HG02642 (cell line): ENCODE measurements at regions not wholly inside any gene's neighbourhood (a gene's known extent, or its start where the extent isn't known, plus 50 kb on each side); places are given as distances from the start of the nearest gene placed in this dataset.
"Not testable (repeated sequence)": the region's sequence is repeated elsewhere in the genome, so short reads cannot be mapped to it uniquely, and the experiment has no call there.

ENCODE experiments used
- ATAC-seq: cut with Tn5 transposase; IDR thresholded peaks from one replicate; pipeline ENCODE4 v1.9.1; 2021; ENCODE audit warnings: mild to moderate bottlenecking; ENCODE audit not compliant: unreplicated experiment, poor library complexity

DNA sequence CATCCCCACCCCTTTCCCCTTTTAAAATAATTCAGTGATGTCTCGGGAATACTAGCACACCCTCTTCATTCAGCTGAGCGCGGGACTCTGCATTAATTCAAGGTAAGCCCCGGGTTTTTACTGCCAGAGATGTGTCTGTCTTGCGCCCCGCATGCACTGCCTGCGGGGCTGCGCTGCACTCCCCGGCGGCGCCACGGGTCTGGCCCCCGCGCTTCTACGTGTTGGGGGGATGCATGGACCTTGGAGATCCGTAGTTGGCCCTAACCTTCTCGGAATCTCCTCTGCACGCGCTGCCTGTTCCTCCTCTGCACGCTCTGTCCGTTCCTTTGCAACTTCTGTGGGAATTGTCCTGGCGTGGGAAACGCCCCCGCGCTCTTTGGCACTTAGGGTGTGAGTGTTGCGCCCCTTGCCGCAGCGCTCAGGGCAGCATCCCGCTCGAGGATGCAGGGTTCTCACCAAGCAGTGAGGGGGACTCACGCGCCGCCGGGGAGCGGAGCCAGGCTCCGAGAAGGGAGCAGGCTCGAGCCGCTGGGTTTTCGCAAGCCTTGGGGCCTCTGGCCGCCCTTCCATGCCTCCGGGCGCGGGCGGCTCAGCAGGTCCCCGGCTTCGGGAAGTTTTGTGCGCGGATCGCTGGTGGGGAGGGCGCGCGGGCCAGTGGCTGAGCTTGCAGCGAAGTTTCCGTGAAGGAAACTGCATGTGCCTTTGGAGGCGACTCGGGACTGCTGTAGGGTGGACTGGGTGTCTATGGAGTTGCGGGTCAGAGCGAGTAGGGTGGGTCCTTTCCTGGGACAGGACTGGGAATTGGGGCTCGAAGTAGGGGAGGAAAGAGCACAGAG is 165.1 kb upstream of the CACNA1E start:
- ATAC-seq = no peak

DNA sequence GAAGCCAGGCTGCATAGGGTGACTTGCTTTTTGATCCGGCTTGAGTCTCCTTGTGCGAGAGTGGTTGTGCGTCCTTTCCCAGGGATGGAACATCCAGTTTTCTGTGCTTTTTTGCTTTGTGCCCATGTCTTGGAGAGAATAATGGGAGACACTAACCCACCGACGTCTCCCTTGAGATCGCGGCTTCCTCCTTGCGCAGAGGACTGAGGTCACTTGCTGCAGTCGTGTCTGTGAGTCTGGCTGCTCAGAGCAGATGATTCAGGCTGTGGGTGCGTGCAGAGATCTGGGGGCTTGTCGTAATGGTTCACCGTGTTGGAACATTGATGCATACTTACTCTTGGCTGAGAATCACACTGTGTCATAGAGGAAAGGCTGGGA is 164.5 kb upstream of the CACNA1E start:
- ATAC-seq = no peak

DNA sequence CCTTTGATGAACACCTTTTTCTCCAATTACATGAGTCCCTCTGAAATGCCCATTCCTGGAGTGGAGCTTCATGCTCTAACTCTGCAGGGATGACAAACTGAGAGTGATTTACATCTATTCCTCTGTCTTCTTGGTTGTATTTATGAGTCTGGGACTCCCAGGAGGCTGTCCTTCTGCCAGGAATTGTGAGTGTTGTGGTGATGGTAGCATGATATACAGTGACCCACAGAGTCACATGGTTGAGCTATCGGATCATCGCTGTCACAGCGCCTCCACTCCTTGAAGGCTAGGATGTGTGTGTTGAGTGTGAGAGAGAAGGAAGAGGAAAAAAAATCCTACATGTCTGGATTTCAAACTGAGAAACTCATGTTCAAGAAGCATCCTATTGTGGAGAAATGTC is 163.4 kb upstream of the CACNA1E start:
- ATAC-seq = no peak

DNA sequence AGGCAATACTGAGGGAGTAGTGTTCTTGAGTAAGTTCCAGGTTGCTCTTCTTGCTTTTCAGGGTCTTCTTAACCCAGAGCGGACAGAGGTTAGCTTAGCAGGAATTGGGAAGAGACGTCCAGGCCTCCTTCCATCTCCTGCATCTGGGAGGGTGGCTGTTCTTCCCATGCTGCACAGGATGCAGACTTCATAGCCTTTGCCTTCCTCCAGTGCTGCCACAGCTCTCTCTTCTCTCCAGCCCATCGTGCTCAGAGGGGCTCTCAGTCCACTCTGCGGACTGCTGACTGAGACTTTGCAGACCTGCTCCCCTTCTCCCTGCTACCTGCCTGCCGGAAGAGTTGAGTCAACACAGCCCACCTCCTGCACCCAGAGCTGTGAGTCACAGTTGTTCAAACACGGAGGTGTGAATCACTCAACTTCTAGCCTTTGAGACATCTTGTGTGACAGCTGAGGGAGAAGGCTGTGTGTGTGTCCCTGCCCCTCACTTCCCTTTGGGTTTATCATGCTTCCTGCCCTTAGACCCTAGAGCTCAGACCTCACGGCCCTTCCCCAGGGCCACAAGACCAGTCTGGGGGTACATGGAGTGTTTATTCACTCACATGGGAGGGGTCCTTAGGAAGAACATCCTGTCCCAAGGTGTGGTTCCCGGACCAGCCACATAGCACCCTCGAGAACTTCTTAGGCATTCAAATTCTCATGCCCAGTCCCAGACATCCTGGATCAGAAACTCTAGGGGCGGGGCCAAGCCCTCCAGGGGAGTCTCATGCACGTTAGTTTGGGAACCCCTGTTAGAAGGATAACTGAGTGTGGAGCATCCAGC is 158.3 kb upstream of the CACNA1E start:
- ATAC-seq = no peak

GRCh38 chr1:181325765-181326164 is 157.6 kb upstream of the CACNA1E start:
- not testable (repeated sequence) for ATAC-seq

DNA sequence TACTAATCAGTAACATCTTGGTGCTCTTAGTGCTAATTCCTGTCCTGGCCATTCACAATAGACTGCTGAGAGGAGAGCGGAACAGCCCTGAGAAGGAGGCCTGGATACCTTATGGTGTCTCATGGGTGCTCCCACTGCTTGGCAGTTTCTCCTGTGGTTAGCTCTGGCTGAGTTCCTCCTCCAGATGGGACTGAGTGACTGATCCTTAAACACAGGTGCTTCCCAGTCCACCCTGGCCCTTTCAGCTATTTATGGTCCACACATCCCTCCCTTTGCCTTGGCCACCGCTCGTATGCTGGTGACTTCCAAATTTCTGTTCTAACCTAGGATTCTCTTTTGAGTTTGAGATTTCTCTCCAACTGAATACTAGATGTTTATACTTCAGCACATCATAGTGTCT is 157.0 kb upstream of the CACNA1E start:
- no peak for ATAC-seq

DNA sequence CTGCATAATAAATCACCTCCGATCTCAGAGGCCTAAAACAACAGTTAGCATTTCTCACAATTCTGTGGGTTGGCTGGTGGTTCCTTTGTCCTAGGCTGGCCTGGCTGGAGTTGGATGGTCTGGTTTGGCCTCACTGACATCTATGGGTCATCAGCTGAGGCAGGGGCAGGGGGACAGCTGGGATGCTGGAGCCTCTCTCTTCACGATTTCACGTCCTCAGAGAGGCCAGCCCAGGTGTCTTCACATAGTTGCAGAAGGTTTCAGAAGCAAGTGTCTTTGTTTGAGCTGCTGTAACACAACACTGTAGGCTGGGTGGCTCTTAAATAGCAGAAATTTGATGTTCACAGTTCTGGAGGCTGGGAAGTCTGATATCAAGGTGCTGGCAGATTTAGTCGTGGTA is 155.5 kb upstream of the CACNA1E start:
- no peak for ATAC-seq

GRCh38 chr1:181334724-181335123 is 148.6 kb upstream of the CACNA1E start:
- no peak for ATAC-seq

DNA sequence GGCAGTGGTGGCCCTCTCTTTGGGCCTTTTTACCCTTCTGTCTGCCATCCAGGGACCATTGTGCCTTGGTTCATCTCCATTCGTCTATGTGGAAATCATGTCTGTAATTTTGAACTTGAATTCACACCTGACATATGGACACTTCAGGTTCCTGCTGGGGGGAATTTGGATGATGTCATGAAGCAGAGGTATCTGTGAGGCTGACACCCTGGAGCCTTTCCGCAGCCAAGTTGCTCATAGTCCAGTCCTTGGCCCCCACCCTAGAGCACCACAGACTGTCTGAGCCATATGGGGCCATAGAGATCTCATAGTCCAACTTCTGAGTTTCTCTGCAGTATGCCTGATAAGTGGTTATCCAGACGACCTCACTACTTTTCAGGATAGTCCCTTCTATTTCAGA is 147.7 kb upstream of the CACNA1E start:
- no peak for ATAC-seq

- no peak for ATAC-seq
Observed at GRCh38 chr1:181341026-181341632, 142.2 kb upstream of the CACNA1E start.

DNA sequence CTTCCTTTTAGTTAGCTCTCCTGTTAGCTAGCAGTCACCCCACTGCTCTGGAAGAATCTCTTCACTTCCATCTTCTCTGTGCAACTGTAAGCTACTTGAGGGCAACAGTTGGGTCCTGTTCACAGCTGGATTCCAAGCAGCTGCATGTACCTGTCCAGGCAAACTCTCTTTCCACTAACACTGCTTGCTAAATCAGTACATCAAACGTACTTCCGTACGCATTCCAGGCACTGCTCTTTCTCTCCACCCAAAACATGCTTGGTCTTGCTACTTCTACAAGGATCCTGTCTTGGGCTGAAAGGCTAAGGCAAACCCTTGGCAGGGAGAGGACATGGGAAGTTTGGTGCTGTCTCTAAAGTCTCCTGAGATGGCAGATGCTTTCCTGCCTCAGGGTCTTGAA is 139.2 kb upstream of the CACNA1E start:
- no peak for ATAC-seq

DNA sequence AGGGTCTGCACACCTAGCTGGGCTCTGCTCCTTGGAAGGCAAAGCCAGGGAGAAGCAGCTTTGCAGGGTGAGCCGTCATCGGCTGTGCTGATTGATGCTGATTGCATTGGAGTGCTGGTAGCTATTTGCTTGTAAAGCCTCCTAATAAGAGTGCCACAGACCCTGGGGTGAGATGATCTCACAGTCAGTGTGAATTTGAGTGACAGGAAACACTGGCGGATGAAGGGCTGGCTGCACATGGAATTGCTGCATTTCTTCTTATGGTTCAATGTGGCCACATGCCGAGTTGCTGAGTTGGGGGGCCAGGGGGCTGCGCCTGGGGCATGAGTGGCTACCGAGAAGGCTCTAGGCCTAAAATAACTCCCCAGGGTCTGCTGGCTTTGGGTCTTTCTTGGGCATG is 138.2 kb upstream of the CACNA1E start:
- ATAC-seq = no peak

GRCh38 chr1:181347495-181348390 is 135.6 kb upstream of the CACNA1E start:
- ATAC-seq = no peak

- no peak for ATAC-seq
Observed at GRCh38 chr1:181349512-181349911, 133.8 kb upstream of the CACNA1E start.

GRCh38 chr1:181350131-181350530 is 133.2 kb upstream of the CACNA1E start:
- no peak for ATAC-seq

GRCh38 chr1:181351740-181352139 is 131.6 kb upstream of the CACNA1E start:
- ATAC-seq = no peak

- no peak for ATAC-seq
Observed at GRCh38 chr1:181352695-181353094, 130.6 kb upstream of the CACNA1E start.

DNA sequence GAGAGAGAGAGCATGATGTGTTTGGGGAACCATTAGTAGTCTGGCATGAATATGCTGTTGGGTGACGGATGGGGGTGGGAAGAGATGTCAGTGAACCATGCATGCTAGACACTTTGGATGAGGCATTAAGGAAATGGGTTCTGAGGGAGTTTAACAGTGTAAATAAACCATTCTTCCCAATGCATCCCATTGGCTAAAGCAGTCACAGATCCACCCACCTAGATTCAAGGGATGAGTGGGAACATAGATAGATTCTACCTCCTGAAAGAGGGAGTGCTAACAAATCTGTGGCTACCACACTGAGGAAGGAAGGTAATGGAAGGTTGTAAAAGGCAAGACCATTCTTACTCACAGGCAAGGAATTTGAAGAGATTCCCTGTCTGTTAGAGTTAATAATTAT is 129.8 kb upstream of the CACNA1E start:
- ATAC-seq = no peak

DNA sequence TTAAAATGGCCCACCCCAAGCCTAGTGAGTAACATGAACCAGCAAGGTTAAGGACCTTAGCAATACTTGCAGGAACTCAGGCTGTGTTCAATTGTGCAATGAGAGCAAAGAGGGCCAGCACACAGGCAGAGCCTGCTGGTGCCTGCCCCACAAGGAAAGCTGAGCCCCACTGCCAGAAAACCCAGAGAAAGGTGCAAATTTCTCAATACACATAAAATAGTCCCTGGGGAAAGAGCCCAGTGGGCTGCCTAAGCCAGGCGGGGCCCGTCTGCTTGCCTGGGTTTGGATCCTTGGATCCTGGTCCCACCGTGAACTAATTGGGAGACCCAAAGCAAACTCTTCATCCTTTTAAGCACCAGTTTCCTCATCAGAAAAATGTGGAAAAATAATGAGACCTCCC is 128.5 kb upstream of the CACNA1E start:
- no peak for ATAC-seq
